OCI-LY7 (cell line): ENCODE measurements at regions not wholly inside any gene's neighbourhood (a gene's known extent, or its start where the extent isn't known, plus 50 kb on each side); places are given as distances from the start of the nearest gene placed in this dataset.

Experiments
- EZH2phosphoT487 ChIP-seq: fragments of 200-600 bp; sonication (generic); IDR thresholded peaks from 2 replicates; pipeline ENCODE4 v1.6.1; 2018; ENCODE audit warnings: low read depth, borderline replicate concordance, mild to moderate bottlenecking, mixed run types, antibody characterized with exemption, low read length, moderate library complexity, mixed read lengths
- TF ChIP-seq, protein P1 (sequence below): fragments of 200-600 bp; sonication (generic); conservative IDR thresholded peaks from 2 replicates; pipeline ENCODE4 v1.5.1; 2014; ENCODE audit warnings: mild to moderate bottlenecking, antibody characterized with exemption, low read length, moderate library complexity, mixed read lengths

DNA sequence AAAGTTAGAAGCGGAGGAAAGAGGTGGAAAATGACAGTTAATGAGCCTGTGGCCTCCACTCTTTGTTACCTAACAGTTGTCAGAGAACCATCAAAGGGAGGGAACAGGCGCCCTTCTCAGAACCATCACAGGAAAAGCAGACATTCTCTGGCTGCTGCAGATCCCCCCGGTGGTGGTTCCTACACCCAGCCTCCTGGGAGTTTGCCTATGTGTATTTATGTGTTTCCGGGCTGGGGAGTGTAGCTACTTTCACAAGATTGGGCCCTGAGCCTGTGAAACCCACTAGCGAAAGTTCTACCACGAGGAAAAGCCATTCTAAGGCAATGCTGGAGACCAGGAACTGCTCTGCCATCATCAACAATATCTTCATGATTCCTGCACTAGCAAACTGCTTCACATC lies 52.7 kb upstream of the BCOR start:
- TF ChIP-seq, protein P1, sequence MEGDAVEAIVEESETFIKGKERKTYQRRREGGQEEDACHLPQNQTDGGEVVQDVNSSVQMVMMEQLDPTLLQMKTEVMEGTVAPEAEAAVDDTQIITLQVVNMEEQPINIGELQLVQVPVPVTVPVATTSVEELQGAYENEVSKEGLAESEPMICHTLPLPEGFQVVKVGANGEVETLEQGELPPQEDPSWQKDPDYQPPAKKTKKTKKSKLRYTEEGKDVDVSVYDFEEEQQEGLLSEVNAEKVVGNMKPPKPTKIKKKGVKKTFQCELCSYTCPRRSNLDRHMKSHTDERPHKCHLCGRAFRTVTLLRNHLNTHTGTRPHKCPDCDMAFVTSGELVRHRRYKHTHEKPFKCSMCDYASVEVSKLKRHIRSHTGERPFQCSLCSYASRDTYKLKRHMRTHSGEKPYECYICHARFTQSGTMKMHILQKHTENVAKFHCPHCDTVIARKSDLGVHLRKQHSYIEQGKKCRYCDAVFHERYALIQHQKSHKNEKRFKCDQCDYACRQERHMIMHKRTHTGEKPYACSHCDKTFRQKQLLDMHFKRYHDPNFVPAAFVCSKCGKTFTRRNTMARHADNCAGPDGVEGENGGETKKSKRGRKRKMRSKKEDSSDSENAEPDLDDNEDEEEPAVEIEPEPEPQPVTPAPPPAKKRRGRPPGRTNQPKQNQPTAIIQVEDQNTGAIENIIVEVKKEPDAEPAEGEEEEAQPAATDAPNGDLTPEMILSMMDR: no peak
- TF ChIP-seq EZH2phosphoT487: no peak
